CD14-positive monocyte (primary cell): ENCODE measurements at regions not wholly inside any gene's neighbourhood (a gene's known extent, or its start where the extent isn't known, plus 50 kb on each side); places are given as distances from the start of the nearest gene placed in this dataset.

Experiments
- DNase-seq, 3 donors: peaks; one replicate each; pipeline ENCODE4 v3.0.0-alpha.2; 2011 to 2022
- H2AFZ ChIP-seq: 2 replicates; pipeline ENCODE4 v1.6.0; 2012; ENCODE audit warnings: mild to moderate bottlenecking, low read depth, low read length, inconsistent platforms; ENCODE audit not compliant: insufficient read depth, poor library complexity, severe bottlenecking
- H3K27ac ChIP-seq, 2 donors: 1 replicate in 1 of 2; 2 replicates in 1 of 2; pipeline ENCODE4 v1.5.1; 2012 to 2013; ENCODE audit warnings: low read length in 2 of 2, control low read depth in 1 of 2, inconsistent platforms in 1 of 2, low read depth in 1 of 2, mild to moderate bottlenecking in 1 of 2
- H3K27me3 ChIP-seq, 2 donors: one replicate each; pipeline versions ENCODE4 v1.6.0 to v1.6.1; 2011 to 2013; ENCODE audit warnings: low read length in 2 of 2; ENCODE audit not compliant: control insufficient read depth in 2 of 2, insufficient read depth in 2 of 2
- H3K36me3 ChIP-seq, 2 donors: replicated peaks in 1 of 2; 1 replicate in 1 of 2; 2 replicates in 1 of 2; pipeline versions ENCODE4 v1.5.1 to v1.6.1; 2012 to 2013; ENCODE audit warnings: low read length in 2 of 2, control low read depth in 1 of 2, inconsistent platforms in 1 of 2, mild to moderate bottlenecking in 1 of 2; ENCODE audit not compliant: insufficient read depth in 2 of 2, control insufficient read depth in 1 of 2
- H3K4me1 ChIP-seq, 2 donors: 1 replicate in 1 of 2; 2 replicates in 1 of 2; pipeline versions ENCODE4 v1.5.1 to v1.6.1; 2012 to 2013; ENCODE audit warnings: low read length in 2 of 2, control low read depth in 1 of 2, inconsistent platforms in 1 of 2, mild to moderate bottlenecking in 1 of 2, moderate library complexity in 1 of 2; ENCODE audit not compliant: insufficient read depth in 2 of 2, control insufficient read depth in 1 of 2
- H3K4me2 ChIP-seq: replicated peaks from 2 replicates; pipeline ENCODE3; 2012; ENCODE audit warnings: low read length, moderate library complexity, mild to moderate bottlenecking; ENCODE audit not compliant: poor library complexity, severe bottlenecking; ENCODE audit errors: extremely low read depth
- H3K4me3 ChIP-seq, 3 experiments: fragments of 200-600 bp in 1 of 3; sonication (generic) in 1 of 3; replicated peaks in 1 of 3; 1 replicate in 2 of 3; 2 replicates in 1 of 3; pipeline ENCODE4 v1.5.1; 2011 to 2013; ENCODE audit warnings: low read length in 3 of 3, mild to moderate bottlenecking in 3 of 3, control low read depth in 2 of 3, low read depth in 2 of 3, inconsistent platforms in 1 of 3, moderate library complexity in 1 of 3
- H3K79me2 ChIP-seq: 2 replicates; pipeline ENCODE4 v1.6.0; 2012; ENCODE audit warnings: mild to moderate bottlenecking, control low read depth, inconsistent platforms, low read length, moderate library complexity; ENCODE audit not compliant: insufficient read depth
- H3K9ac ChIP-seq: 2 replicates; pipeline ENCODE4 v1.6.0; 2017; ENCODE audit warnings: low read length, mild to moderate bottlenecking; ENCODE audit not compliant: insufficient read depth, poor library complexity, severe bottlenecking
- H3K9me3 ChIP-seq, 2 donors: replicated peaks in 1 of 2; 1 replicate in 1 of 2; 2 replicates in 1 of 2; pipeline versions ENCODE4 v1.5.1 to v1.6.1; 2012 to 2013; ENCODE audit warnings: low read length in 2 of 2, control low read depth in 1 of 2; ENCODE audit not compliant: control insufficient read depth in 1 of 2, insufficient read depth in 1 of 2
- H4K20me1 ChIP-seq: 2 replicates; pipeline ENCODE4 v1.6.0; 2012; ENCODE audit warnings: mild to moderate bottlenecking, low read length, control low read depth, moderate library complexity; ENCODE audit not compliant: insufficient read depth
- H3K27ac Mint-ChIP-seq, 7 donors: one replicate each; pipeline ENCODE4 v1.8.0; 2020; ENCODE audit warnings: mild to moderate bottlenecking in 7 of 7, mixed read lengths in 7 of 7, moderate library complexity in 6 of 7, inconsistent platforms in 2 of 7
- H3K27me3 Mint-ChIP-seq, 3 donors: one replicate each; pipeline ENCODE4 v1.8.0; 2021 to 2022; ENCODE audit warnings: low read depth in 3 of 3, mild to moderate bottlenecking in 3 of 3, mixed read lengths in 3 of 3, moderate library complexity in 3 of 3, inconsistent platforms in 1 of 3
- H3K36me3 Mint-ChIP-seq, 2 donors: one replicate each; pipeline ENCODE4 v1.8.0; 2020; ENCODE audit warnings: mixed read lengths in 2 of 2, inconsistent platforms in 1 of 2, mild to moderate bottlenecking in 1 of 2
- H3K4me1 Mint-ChIP-seq: one replicate; pipeline ENCODE4 v1.8.0; 2020; ENCODE audit warnings: mild to moderate bottlenecking, mixed read lengths
- H3K4me3 Mint-ChIP-seq, 2 donors: one replicate each; pipeline ENCODE4 v1.8.0; 2020; ENCODE audit warnings: mild to moderate bottlenecking in 2 of 2, mixed read lengths in 2 of 2, moderate library complexity in 1 of 2
- H3K9me3 Mint-ChIP-seq, 7 donors: one replicate each; pipeline ENCODE4 v1.8.0; 2020 to 2022; ENCODE audit warnings: mixed read lengths in 7 of 7, mild to moderate bottlenecking in 6 of 7, moderate library complexity in 6 of 7, inconsistent platforms in 2 of 7
- CTCF ChIP-seq: fragments of 200-600 bp; IDR thresholded peaks from one replicate; pipeline ENCODE4 v1.8.0; 2022; ENCODE audit warnings: antibody characterized with exemption, mild to moderate bottlenecking
- WGBS: methylation state at CpG from one replicate; pipeline ENCODE4 v1.1.5; 2013; ENCODE audit warnings: missing lambda C conversion rate; ENCODE audit not compliant: insufficient coverage; 5-methylcytosine and 5-hydroxymethylcytosine counted together
- intact Hi-C, 2 donors: fragments of 100-400 bp; cut with micrococcal nuclease; formaldehyde crosslinking; loops; one replicate each; pipeline versions ENCODE4 v1.15.0 to v1.15.1; 2023

- H3K27ac ChIP-seq = no peak overlapping the region
- H3K9me3 ChIP-seq = no peaks in the 10 kb centered on the region
- no peaks in the 10 kb centered on the region for H3K27me3 ChIP-seq
- Mint-ChIP-seq H3K4me1 (no peaks in the 10 kb centered on the region), H3K4me3 (no peak overlapping the region), H3K27me3 (no peaks in the 10 kb centered on the region), H3K9me3 (peaks cover 0 to 4% (median 0%) of the 10 kb centered on the region in 7 donors), H3K36me3 (no peaks in the 10 kb centered on the region), H3K27ac (no peak overlapping the region)
- no peaks in the 10 kb centered on the region for H3K4me1 ChIP-seq
- no peak for DNase-seq
- no peaks in the 10 kb centered on the region for H3K36me3 ChIP-seq
- intact Hi-C loops = no loop called here
- no peak for TF ChIP-seq CTCF
- no CpG with 5 or more reads among the region's 4 CpGs for WGBS
- no peak overlapping the region for H3K4me3 ChIP-seq
- H2AFZ ChIP-seq = no peak overlapping the region
- H4K20me1 ChIP-seq = no peaks in the 10 kb centered on the region
- no peak overlapping the region for H3K9ac ChIP-seq
- H3K4me2 ChIP-seq = no peak overlapping the region
- H3K79me2 ChIP-seq = no peaks in the 10 kb centered on the region
Measured at GRCh38 chr7:83820641-83821040, 171.7 kb upstream of the SEMA3E start.

GRCh38 chr7:83819911-83820310 is 171.0 kb upstream of the SEMA3E start:
- intact Hi-C loops = no loop called here
- Histone ChIP-seq H3K27me3 (no peaks in the 10 kb centered on the region), H3K9me3 (peaks cover 0 to 2% of the 10 kb centered on the region in 2 donors), H3K9ac (no peak overlapping the region), H3K79me2 (no peaks in the 10 kb centered on the region), H2AFZ (no peak overlapping the region), H3K4me3 (no peak overlapping the region), H4K20me1 (no peaks in the 10 kb centered on the region), H3K4me1 (no peaks in the 10 kb centered on the region), H3K27ac (no peak overlapping the region), H3K4me2 (no peak overlapping the region), H3K36me3 (no peaks in the 10 kb centered on the region)
- no peaks in the 10 kb centered on the region for H3K4me1 Mint-ChIP-seq
- no peak overlapping the region for H3K4me3 Mint-ChIP-seq
- no peak for TF ChIP-seq CTCF
- H3K27ac Mint-ChIP-seq = no peak overlapping the region
- H3K27me3 Mint-ChIP-seq = no peaks in the 10 kb centered on the region
- no peak for DNase-seq
- peaks cover 0 to 4% (median 0%) of the 10 kb centered on the region in 7 donors for H3K9me3 Mint-ChIP-seq
- H3K36me3 Mint-ChIP-seq = no peaks in the 10 kb centered on the region
- no CpG with 5 or more reads among the region's 3 CpGs for WGBS
